ENCODE measurements at regions not wholly inside any gene's neighbourhood (a gene's known extent, or its start where the extent isn't known, plus 50 kb on each side); places are given as distances from the start of the nearest gene placed in this dataset.

DNA sequence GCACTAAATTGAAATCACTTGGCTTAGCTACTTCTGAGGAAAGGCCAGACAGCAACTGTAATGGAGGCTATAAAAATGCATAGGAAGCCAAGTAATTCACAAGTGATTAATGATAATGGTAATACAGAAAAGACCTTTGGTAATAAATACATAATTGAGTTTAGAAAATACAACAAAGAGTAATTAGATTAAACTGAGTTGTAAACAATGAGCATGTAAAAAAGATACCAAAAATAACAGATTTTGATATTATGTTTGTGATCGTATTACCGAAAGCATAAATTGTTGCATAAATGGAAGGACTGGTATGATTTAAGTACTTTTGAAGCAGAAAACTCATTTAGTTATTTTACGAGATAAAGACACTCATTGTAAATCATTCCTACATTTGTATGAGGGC is 556.7 kb upstream of the TMPRSS15 start:
- TF ChIP-seq CTCF (IDR thresholded peaks at IDR 0.05) (no peak), POLR2A (IDR thresholded peaks at IDR 0.05) (no peak)
- Histone ChIP-seq H3K4me1 (no peaks in the 10 kb centered on the region), H3K9me3 (no peaks in the 10 kb centered on the region)

DNA sequence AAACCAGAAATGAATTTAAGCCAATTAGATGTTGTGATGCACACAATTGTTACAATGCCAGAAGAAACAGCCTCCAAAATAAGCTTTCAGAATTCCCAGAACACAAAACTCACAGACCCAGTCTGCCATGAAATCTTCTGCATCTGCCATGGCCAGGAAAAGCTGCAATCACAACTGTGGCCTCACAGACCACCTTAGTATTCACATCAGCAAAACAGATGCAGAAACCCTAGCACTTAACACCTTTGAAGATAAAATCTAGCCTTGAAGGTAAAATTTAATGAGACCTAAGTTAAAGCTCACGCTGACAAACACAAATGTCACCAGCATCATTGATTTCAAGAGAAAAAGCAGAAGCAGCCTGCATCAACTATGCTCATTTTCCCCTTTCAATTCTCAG is 566.8 kb upstream of the TMPRSS15 start:
- Histone ChIP-seq H3K4me3 (no peak overlapping the region), H3K36me3 (ENCODE audit: low read depth, missing control alignments) (no peaks in the 10 kb centered on the region), H3K9me3 (no peaks in the 10 kb centered on the region), H3K27ac (no peak overlapping the region), H3K4me1 (no peaks in the 10 kb centered on the region), H3K27me3 (no peaks in the 10 kb centered on the region)
- no peak for TF ChIP-seq POLR2A (IDR thresholded peaks at IDR 0.05)
- no peak for TF ChIP-seq CTCF (IDR thresholded peaks at IDR 0.05)
- intact Hi-C loops (cut with DNase I; ENCODE audit: low total_unique reads): no loop called here
- 70% methylated on average over 1 of the region's 1 CpG for WGBS, 2 donors
- DNase-seq: no peak

More for the DNA sequence above, 556.7 kb upstream of the TMPRSS15 start:
- WGBS, 2 donors: 77 to 85% methylated on average over 3 of the region's 3 CpGs
- no peaks in the 10 kb centered on the region for H3K36me3 ChIP-seq (ENCODE audit: low read depth, missing control alignments)
- no peak for DNase-seq
- no peak overlapping the region for H3K27ac ChIP-seq
- no peak overlapping the region for H3K4me3 ChIP-seq
- intact Hi-C loops (cut with DNase I; ENCODE audit: low total_unique reads): no loop called here
- no peaks in the 10 kb centered on the region for H3K27me3 ChIP-seq

GRCh38 chr21:18970941-18971340 is 567.4 kb upstream of the TMPRSS15 start:
- TF ChIP-seq POLR2A (IDR thresholded peaks at IDR 0.05): no peak
- no peak for TF ChIP-seq CTCF (IDR thresholded peaks at IDR 0.05)
- intact Hi-C loops (cut with DNase I; ENCODE audit: low total_unique reads): no loop called here
- Histone ChIP-seq H3K9me3 (no peaks in the 10 kb centered on the region), H3K4me3 (no peak overlapping the region), H3K27ac (no peak overlapping the region), H3K27me3 (no peaks in the 10 kb centered on the region), H3K36me3 (ENCODE audit: low read depth, missing control alignments) (no peaks in the 10 kb centered on the region), H3K4me1 (no peaks in the 10 kb centered on the region)
- no peak for DNase-seq
- 0 to 65% methylated on average over 1 of the region's 1 CpG for WGBS, 2 donors

DNA sequence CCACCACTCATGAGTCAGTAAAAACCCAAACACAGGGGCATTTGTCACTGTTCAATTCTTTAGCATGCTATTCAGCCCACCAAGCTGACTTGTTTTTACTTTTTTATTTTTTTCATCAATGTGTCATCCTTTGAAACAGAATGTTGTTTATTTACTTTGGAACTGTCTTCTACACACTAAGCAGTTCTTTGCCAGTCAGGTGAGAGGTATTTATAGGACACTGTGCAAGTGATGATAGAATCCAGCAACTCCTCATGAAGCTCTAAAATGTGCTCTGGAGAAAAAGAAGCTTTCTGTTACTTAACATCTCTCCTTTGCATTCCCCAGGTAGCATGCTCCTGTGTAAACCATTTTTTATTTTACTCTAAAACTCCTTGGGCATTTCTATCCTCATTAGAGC is 582.0 kb upstream of the TMPRSS15 start:
- Histone ChIP-seq H3K27ac (no peak overlapping the region), H3K27me3 (no peaks in the 10 kb centered on the region), H3K4me1 (no peaks in the 10 kb centered on the region), H3K9me3 (no peaks in the 10 kb centered on the region), H3K4me3 (no peak overlapping the region), H3K36me3 (ENCODE audit: low read depth, missing control alignments) (no peaks in the 10 kb centered on the region)
- no peak for DNase-seq
- intact Hi-C loops (cut with DNase I; ENCODE audit: low total_unique reads): no loop called here
- TF ChIP-seq CTCF (IDR thresholded peaks at IDR 0.05) (no peak), POLR2A (IDR thresholded peaks at IDR 0.05) (no peak)

DNA sequence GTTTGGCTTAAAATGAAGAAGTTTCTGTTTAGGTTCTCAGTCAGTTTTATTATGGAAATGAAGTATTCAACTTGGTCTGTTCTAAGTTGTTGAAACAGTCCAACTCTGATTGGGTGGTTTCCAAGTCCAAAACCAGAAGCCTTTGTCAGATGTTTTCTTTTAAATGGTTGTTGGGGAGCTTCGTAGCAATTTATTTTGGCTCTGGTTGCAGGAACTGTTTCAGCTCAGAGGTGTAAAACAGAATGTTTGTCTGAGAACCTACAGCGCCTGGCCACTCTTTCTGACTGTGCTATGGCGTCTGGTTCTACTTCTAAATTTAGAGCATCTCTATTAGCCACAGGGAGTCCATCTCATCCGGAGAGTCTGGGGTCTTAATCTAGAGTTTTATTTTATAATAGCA is 582.6 kb upstream of the TMPRSS15 start:
- no peak for DNase-seq
- TF ChIP-seq POLR2A (IDR thresholded peaks at IDR 0.05): no peak
- TF ChIP-seq CTCF (IDR thresholded peaks at IDR 0.05): no peak
- no peaks in the 10 kb centered on the region for H3K36me3 ChIP-seq (ENCODE audit: low read depth, missing control alignments)
- H3K9me3 ChIP-seq: no peaks in the 10 kb centered on the region
- H3K27me3 ChIP-seq: no peaks in the 10 kb centered on the region
- intact Hi-C loops (cut with DNase I; ENCODE audit: low total_unique reads): no loop called here
- no peaks in the 10 kb centered on the region for H3K4me1 ChIP-seq
- whole genome bisulfite sequencing, 2 donors: 38 to 55% methylated on average over 4 of the region's 4 CpGs
- H3K27ac ChIP-seq: no peak overlapping the region
- no peak overlapping the region for H3K4me3 ChIP-seq
